GM18867 (cell line): ENCODE measurements at regions not wholly inside any gene's neighbourhood (a gene's known extent, or its start where the extent isn't known, plus 50 kb on each side); places are given as distances from the start of the nearest gene placed in this dataset.

Experiments
- ATAC-seq: cut with Tn5 transposase; IDR thresholded peaks from one replicate; pipeline ENCODE4 v1.9.1; 2021; ENCODE audit warnings: mild to moderate bottlenecking, moderate library complexity; ENCODE audit not compliant: unreplicated experiment

- peak; percentile 59 for ATAC-seq
Observed at GRCh38 chr4:112889619-112890527, 159.6 kb upstream of the ANK2 start.

- ATAC-seq = no peak
Observed at GRCh38 chr4:112894480-112894879, 155.0 kb upstream of the ANK2 start.

DNA sequence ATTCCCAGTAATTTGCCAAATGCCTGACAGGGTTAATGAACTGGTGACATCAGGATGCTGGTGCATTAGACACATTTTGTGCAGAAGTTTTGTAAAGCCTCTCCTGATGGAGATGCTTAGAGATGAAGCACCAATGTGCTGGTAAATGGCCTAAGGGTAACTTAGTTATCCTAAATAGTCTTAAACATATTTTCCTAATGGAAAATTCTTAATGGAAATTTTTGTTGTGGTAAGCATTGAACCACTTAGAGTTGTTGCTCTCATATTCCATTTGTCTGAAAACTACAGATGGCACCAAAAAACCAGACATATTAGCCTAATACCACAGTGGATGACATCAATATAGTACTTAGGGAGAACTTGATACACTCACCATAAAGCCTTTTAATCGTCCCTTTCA is 154.5 kb upstream of the ANK2 start:
- ATAC-seq = no peak

GRCh38 chr4:112895811-112896608 is 153.4 kb upstream of the ANK2 start:
- ATAC-seq = peak; percentile 54

DNA sequence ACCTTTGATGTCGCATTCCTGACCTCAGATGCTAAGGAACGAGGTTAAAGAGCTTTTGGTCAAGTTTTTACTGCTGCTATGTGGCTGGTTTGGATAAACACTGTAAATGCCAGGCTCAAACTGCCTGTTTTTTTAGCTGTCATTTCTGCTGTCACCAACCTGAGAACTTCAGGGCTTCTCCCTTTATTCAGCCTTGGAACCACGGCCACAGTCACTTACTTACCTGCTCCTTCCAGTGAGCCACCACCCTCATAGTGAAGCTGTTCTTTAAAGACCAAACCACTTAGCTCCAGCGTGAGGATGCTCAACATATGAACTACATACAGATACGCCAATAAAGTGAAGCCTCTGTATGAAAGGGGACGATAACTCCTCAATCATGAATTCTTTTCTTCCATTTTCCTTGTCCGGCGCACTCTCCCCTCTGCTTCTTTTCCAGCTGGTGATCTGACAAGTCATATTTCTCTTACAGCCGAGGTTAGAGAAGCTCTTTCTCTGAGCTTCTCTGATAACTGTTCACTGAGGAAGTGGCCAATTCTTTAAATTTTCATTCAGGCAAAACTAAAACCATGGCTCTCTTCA is 152.8 kb upstream of the ANK2 start:
- ATAC-seq = no peak

GRCh38 chr4:112897543-112897942 is 151.9 kb upstream of the ANK2 start:
- no peak for ATAC-seq

DNA sequence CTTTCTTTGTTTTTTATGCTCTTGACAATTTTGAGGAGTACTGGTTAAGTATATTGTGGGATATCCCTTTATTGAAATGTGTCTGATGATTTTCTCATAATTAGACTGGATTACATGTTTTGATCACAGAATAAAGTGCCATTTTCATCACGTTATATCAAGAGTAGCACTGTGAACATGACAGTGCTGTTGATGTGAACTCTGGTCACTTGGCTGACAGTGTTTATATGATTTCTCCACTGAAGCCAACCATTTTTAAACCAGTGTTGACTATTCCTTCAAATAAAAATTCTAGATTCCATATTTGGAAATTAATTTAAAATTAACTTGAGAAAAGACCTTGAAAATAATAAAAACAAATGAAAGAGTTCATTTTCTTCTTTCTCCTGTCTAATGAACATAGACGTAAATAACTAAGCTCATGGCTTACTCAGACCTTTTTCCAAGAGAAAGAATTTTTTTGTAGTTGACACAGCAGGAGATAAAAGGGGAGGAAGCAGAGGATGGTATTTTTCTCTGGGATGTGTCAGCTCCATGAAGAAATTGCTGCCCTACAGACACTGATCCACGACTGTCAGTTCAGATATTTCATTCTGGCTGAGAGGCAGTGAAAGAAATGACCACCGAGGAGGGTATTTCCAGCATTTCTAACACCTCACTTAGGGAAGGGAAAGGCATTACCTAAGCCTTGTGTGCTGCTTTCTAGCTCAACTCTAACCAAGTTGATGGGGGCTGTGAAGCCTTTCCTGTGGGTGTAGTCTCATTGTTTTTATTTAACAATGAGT is 150.9 kb upstream of the ANK2 start:
- ATAC-seq = no peak

- no peak for ATAC-seq
Observed at GRCh38 chr4:112900416-112900815, 149.0 kb upstream of the ANK2 start.

DNA sequence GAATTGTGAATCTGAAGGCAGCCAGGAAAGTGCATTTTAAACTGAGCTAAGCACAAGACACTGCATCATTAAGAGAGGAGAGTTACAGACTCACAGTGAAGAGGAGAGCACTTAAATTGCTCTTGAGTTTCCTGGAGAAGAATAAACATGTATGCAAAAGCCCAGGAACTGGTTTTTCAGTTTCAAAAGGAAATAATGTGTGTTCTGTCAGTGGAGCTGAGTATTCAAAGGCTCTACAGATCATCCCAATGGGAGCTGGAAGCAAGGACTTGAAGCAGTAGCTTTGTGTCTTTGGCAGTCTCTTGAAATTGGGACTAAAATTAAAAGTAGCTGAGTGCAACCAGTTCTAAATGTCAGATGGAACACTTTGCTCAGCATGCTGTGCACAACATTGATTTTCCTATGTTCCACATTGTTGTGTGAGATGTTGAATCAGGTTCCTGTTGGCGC is 147.5 kb upstream of the ANK2 start:
- ATAC-seq = no peak

DNA sequence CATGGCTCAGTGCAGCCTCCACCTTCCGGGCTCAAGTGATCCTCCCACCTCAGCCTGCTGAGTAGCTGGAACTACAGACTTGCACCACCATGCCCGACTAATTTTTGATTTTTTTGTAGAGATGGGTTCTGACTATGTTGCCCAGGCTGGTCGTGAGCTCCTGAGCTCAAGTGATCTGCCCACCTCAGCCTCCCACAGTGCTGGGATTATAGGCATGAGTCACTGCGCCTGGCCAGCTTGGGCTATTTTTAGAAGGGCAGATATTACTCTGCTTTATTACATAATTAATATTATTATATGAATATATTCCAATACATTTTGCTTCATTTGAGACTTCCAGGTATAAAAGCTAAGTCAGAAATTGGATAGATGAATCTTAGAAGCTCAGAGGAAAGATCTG is 143.7 kb upstream of the ANK2 start:
- no peak for ATAC-seq

GRCh38 chr4:112908511-112908910 is 140.9 kb upstream of the ANK2 start:
- no peak for ATAC-seq

DNA sequence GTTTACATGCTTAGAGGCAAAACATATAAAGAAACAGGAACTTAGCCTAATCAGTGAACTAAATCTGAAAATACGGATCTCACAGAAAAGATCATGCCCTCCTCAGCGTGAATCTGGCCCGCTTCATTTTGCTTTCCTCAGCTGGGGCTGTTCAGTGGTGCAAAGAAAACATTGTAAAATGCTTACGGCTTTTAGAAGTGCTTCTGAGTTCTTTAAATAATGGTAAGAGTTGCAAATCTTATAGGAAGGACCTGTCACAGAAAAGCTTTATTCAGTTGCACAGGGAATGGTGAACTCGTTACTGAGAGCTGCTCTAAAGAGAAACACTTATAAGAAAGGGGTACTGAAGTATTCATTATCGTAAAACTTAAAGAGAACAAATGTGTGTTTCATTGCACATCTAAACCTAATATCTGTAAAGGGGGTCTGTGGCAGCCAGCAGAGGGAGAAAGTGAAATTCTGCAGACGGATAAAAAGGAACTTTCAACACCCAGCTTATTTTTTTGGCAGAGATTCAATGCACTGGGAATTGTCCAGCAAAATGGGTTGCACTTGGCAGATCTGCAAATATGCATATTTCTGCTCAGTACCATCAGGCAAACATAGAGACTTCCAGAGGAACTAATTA is 139.2 kb upstream of the ANK2 start:
- peak; percentile 56 for ATAC-seq

DNA sequence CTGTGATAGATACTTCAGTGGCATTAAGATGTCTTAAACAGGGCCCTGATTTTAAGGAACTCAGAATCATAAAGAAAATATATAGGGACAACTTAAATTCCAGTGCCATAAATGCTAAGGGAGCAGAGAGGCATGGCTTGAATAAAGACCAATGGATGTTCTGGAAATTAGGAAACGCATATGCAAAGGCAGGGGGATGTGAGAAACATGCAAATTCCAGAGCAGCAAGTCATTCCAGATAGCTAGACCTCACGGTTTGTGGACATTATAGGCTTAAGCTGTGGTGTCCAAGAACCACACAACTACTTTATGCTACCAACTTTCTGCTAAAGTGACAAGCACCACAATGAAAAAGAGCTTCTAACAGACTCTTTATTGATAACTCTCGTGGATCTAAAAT is 132.6 kb upstream of the ANK2 start:
- no peak for ATAC-seq

- ATAC-seq = no peak
Observed at GRCh38 chr4:112923516-112923915, 125.9 kb upstream of the ANK2 start.

GRCh38 chr4:112926819-112927218 is 122.6 kb upstream of the ANK2 start:
- no peak for ATAC-seq

DNA sequence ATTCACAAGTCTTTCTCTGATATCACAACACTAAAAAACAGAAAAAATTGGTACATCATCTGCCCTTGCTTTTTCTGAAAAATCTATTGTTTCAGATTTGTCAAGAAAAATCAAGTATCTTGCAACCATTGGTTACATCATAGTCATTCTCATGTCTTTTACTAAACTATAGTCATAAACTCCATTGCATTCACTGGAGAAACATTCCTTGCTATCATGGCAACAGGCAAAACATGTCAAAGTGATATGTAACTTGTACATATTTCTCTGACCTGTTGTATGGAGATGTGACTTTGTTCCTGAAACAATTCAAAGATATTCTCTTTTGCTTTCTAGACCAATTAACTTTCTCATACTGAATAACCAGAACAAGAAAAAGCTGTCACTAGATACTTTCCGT is 121.9 kb upstream of the ANK2 start:
- ATAC-seq = no peak

- ATAC-seq = no peak
Observed at GRCh38 chr4:112931001-112931400, 118.5 kb upstream of the ANK2 start.

GRCh38 chr4:112933790-112934189 is 115.7 kb upstream of the ANK2 start:
- ATAC-seq = no peak

GRCh38 chr4:112938461-112939058 is 110.9 kb upstream of the ANK2 start:
- ATAC-seq = peak; percentile 63

DNA sequence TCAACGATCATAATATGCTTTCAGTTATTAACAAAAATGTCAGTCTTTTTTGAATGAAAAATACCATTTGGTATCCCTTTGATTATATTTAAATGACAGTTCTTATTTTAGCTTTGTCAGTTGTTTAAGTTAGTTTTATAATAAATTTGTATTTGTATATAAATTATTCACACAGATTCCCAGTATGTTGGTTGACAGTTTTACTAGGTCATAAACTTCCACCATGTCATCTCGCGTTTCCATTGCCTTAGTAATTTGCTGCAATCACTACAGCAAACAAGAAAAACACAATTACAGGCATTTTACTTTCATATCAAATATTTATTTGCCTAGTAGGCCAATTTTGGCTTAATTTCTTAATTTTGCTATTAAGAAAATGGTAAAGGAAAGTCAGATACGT is 109.6 kb upstream of the ANK2 start:
- no peak for ATAC-seq
